ENCODE measurements at regions not wholly inside any gene's neighbourhood (a gene's known extent, or its start where the extent isn't known, plus 50 kb on each side); places are given as distances from the start of the nearest gene placed in this dataset.

DNA sequence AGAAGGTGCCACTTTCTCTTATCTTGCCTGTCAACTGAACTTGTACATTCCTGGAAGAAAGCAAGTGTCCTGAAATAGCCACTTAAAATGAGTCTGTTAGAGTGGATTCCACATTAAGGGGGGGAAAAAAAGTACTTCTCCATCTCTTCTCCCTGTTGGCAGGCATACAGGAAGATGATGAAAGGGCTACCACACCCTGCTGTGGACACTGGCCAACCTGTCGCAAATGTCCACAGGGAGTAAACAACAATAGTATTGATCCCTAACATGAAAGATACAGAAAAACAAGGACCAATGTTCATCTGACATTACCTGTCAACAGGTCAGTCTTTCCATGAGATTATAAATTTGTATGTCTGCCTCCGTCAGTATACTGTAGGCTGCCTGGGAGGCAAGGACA lies 265.1 kb upstream of the MAP3K1 start:
- TF ChIP-seq POLR2A (IDR thresholded peaks at IDR 0.05) = no peak
- TF ChIP-seq, protein P1, sequence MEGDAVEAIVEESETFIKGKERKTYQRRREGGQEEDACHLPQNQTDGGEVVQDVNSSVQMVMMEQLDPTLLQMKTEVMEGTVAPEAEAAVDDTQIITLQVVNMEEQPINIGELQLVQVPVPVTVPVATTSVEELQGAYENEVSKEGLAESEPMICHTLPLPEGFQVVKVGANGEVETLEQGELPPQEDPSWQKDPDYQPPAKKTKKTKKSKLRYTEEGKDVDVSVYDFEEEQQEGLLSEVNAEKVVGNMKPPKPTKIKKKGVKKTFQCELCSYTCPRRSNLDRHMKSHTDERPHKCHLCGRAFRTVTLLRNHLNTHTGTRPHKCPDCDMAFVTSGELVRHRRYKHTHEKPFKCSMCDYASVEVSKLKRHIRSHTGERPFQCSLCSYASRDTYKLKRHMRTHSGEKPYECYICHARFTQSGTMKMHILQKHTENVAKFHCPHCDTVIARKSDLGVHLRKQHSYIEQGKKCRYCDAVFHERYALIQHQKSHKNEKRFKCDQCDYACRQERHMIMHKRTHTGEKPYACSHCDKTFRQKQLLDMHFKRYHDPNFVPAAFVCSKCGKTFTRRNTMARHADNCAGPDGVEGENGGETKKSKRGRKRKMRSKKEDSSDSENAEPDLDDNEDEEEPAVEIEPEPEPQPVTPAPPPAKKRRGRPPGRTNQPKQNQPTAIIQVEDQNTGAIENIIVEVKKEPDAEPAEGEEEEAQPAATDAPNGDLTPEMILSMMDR (IDR thresholded peaks at IDR 0.05 in 4 of 5, conservative IDR thresholded peaks at IDR 0.05 in 1 of 5) = no peak

All from gastrocnemius medialis (tissue), 4 donors.